Omental fat pad (tissue), 3 donors: ENCODE measurements at regions not wholly inside any gene's neighbourhood (a gene's known extent, or its start where the extent isn't known, plus 50 kb on each side); places are given as distances from the start of the nearest gene placed in this dataset.

Source experiments
- ATAC-seq: fragments of 150-250 bp; one replicate; pipeline ENCODE4 v1.9.1; 2016; ENCODE audit warnings: mild to moderate bottlenecking, moderate library complexity; ENCODE audit not compliant: low FRiP score
- DNase-seq: peaks from one replicate; pipeline ENCODE4 v3.0.0-alpha.2; 2019; ENCODE audit warnings: low spot score
- TF ChIP-seq, protein P1 (sequence below), 3 donors: fragments of 450-650 bp; IDR thresholded peaks; one replicate each; pipeline ENCODE4 v1.5.1; 2016 to 2017; ENCODE audit warnings: antibody characterized with exemption in 3 of 3, mild to moderate bottlenecking in 3 of 3, moderate library complexity in 2 of 3

- TF ChIP-seq, protein P1, sequence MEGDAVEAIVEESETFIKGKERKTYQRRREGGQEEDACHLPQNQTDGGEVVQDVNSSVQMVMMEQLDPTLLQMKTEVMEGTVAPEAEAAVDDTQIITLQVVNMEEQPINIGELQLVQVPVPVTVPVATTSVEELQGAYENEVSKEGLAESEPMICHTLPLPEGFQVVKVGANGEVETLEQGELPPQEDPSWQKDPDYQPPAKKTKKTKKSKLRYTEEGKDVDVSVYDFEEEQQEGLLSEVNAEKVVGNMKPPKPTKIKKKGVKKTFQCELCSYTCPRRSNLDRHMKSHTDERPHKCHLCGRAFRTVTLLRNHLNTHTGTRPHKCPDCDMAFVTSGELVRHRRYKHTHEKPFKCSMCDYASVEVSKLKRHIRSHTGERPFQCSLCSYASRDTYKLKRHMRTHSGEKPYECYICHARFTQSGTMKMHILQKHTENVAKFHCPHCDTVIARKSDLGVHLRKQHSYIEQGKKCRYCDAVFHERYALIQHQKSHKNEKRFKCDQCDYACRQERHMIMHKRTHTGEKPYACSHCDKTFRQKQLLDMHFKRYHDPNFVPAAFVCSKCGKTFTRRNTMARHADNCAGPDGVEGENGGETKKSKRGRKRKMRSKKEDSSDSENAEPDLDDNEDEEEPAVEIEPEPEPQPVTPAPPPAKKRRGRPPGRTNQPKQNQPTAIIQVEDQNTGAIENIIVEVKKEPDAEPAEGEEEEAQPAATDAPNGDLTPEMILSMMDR (IDR thresholded peaks at IDR 0.05), result no peak
- DNase-seq (no peak), ATAC-seq (no peak)
Observed at GRCh38 chr3:43870844-43871626, 180.3 kb downstream of the ABHD5 start.

- DNase-seq (no peak), ATAC-seq (no peak)
- TF ChIP-seq, protein P1 (IDR thresholded peaks at IDR 0.05), result no peak
Observed at GRCh38 chr3:43871627-43872245, 181.0 kb downstream of the ABHD5 start.

DNA sequence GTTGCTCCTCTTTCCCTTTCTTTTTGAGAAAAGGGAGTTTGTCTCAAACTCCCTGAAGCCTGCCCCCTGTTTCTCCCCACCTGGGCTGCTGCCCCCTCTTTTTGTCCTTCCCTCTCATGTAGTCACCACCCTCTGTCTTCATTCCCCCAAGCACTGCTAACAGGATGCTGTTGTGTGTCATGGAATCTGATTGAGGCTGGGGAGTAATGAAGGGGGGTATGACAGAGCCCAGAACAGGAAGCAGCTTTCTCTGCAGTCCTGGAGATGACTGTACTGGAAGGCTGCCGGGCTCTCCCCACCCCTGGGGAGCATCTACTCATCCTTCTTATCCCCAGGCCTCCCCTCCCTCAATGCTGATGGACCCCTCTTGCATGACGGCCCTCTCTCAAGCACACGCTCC is 181.6 kb downstream of the ABHD5 start:
- ATAC-seq (no peak), DNase-seq (no peak)
- TF ChIP-seq, protein P1 (IDR thresholded peaks at IDR 0.05), result no peak

GRCh38 chr3:43872901-43873300 is 182.2 kb downstream of the ABHD5 start:
- no peak for DNase-seq
- TF ChIP-seq, protein P1 (IDR thresholded peaks at IDR 0.05), result no peak
- ATAC-seq, result no peak

GRCh38 chr3:43873723-43874122 is 183.0 kb downstream of the ABHD5 start:
- TF ChIP-seq, protein P1 (IDR thresholded peaks at IDR 0.05), result no peak
- DNase-seq, result no peak
- no peak for ATAC-seq

- no peak for ATAC-seq
- TF ChIP-seq, protein P1 (IDR thresholded peaks at IDR 0.05), result no peak
- no peak for DNase-seq
Observed at GRCh38 chr3:43874290-43874689, 183.6 kb downstream of the ABHD5 start.

- ATAC-seq (no peak), DNase-seq (no peak)
- TF ChIP-seq, protein P1 (IDR thresholded peaks at IDR 0.05), result no peak
Observed at GRCh38 chr3:43874731-43875130, 184.0 kb downstream of the ABHD5 start.
